Right kidney (tissue), 1 donor: ENCODE measurements at regions not wholly inside any gene's neighbourhood (a gene's known extent, or its start where the extent isn't known, plus 50 kb on each side); places are given as distances from the start of the nearest gene placed in this dataset.
A peak's percentile ranks its signal among the peaks of the same experiment; 100 is the strongest.

ENCODE experiments used
- DNase-seq: peaks from one replicate; pipeline ENCODE4 v3.0.0-alpha.2; 2016

DNA sequence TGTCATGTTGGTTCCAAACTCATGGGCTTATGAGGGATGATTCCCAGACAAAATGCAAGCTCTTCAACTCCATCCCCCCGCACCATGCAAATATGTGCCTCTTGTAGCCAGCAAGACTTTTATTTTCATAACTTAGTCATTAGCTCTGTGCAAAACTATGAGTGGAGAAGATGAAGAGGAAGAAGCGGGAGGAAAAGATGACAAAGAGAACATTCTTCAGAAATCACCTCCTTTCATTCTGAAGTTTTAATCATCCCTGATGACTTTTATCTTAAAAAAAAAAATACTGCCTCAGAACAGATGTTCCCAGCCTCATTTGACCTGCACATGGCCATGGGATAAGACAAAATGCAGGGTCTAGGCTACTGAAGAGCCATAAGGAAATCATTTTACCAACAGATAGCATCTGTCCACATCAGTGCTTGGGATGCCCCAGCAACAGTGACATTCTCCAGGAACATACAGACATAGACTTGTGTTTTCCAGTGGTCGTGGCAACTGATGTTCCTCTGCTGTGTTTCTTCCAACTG lies 145.5 kb downstream of the WNT5A start:
- DNase-seq = no peak

DNA sequence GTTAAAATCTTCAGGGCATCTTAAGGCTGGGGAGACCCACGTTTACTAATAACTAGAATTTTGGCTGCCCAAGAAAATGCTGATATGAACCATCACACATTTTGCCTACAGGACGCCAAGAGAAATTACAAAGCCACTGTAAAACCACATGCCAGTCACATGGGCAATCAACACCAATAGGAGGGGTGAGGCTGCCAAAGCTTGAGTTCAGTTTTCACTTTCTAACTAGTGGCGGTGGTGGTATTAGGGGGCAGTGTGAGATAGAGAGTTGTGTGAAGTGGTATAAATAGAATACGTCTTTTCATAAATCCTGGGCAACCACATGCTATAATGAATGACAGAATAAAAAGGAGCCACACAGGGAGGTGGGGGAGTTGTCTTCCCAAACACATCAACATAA lies 147.3 kb downstream of the WNT5A start:
- DNase-seq = no peak

DNA sequence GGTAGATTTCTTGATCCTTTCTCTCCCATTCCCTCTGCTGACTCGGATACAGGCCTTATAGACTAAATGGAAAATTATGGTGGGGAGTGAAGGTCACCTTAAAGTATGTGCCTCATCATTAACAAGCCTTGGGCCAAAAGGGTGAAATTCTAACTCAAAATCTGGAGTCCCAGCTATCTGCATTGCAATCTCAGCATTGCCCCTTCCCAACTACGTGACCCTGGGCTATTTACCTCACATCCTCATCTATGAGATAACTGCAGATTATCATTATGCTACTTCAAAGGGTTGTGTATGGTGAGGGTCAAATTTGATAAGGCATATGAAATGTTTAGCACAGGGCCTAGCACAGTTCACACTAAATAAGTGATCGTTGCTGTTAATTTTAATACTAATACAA lies 147.7 kb downstream of the WNT5A start:
- DNase-seq = no peak

DNA sequence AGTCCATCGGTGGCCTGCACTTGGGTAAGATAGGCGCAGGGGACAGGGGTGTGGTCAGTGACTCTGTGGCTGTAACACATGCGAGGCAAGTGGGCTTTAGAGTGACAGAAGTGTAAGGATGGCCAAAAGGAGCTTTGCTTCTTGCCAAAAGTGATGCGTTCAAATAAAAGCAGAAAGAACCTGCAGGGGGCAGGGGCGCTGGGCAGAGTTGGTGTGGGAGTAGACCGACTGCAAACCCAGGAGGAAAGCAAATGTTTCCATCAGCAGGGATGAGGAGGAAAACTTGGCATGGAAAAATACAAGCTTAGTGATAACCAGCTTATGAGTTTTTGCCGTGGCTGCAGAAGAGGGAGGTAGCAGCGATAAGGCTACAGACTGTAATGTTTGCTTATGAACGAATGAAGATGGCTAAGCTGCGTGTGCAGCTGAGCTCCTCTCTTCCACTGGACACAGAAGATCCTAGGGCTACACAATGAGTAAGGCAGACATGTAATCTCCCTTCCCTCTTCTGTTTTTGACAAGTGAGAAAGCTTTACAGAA lies 149.4 kb downstream of the WNT5A start:
- no peak for DNase-seq

DNA sequence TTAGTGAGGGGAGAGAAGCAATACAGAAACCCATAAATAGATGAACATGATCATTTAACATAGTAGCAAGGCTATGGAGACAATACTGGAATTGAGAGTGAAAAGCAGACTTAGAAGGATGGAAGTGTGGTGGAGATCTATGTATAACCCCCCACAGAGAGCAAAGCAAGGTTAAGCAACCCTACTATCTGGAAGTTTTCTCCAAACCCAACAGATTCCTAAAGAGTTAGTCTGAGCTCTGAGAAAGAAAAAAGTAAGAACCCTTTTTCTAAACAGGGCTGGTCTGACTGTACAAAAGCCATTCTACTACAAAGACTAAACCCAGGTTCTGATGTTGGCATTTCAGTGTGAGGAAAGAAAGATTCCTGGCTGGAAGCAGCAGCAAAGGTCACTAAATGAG lies 153.2 kb downstream of the WNT5A start:
- DNase-seq = no peak

DNA sequence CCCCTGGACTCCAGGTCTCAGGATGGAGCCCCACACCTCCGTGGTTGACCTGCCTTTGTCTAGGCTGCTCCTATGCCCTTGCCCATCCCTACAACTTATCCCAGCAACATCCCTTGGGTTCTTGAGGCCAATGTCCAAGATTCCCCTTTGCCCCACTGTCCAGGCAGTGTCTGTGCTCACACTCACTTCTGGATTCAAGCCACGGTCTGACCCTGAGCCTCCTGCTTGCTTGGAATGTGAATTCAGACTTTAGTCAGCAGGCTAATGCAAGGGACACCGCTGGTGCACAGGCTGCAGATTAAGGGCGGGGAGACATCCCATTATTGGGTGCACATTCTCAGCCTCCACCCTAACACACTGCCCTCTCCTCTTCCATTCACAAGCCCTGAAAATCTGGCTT lies 154.1 kb downstream of the WNT5A start:
- no peak for DNase-seq

DNA sequence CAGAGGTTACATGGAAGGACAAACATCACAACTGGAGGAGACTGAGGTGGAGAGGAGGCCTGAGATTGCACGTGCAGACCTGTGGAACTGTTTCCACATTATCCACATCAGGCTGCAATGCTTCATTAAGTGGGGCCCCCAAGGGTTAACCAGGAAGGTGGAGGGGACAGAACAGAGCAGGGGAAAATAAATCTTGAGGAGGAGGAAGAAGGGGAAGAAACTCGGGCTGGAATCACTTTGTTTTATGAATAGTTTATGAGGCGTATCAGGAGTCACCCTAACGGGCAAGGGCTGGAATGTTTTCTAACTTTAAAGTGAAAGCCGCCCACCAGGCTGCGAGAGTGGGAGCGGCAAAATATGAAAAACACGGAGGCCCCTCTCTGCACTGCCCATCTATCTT lies 154.9 kb downstream of the WNT5A start:
- DNase-seq = peak; percentile 55

DNA sequence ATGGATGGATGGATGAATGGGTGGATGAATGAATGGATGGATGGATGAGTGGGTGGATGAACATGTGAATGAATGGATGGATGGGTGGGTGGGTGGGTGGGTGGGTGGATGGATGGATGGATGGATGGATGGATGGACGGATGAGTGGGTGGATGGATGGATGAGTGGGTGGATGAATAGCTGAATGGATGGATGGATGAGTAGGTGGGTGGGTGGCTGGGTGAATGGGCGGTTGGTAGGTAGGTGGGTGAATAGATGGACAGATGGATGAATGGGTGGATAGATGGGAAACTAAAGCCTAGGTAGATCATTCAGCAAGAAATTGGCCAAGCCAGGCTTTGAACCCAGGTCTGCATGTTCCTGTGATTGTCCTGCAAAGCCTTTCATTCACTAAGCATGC lies 155.6 kb downstream of the WNT5A start:
- no peak for DNase-seq

DNA sequence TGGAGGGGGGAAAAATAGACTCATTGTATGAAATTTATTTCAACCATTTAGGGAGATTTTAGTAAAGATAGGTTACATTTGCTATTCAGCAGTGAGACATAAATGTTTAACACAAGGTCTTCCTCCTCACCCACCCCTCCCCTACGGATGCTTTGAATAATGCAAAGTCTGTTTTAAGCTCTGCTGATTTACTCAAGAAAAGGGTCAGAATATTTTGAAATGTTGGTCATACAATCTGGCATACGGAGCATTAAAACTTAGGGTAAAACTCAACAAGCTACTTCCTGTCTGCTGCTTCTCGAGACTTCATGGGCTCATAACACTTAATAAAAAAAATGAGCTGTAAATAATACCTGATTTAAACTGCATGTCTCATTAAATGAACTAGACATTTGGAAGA lies 156.3 kb downstream of the WNT5A start:
- DNase-seq = no peak

DNA sequence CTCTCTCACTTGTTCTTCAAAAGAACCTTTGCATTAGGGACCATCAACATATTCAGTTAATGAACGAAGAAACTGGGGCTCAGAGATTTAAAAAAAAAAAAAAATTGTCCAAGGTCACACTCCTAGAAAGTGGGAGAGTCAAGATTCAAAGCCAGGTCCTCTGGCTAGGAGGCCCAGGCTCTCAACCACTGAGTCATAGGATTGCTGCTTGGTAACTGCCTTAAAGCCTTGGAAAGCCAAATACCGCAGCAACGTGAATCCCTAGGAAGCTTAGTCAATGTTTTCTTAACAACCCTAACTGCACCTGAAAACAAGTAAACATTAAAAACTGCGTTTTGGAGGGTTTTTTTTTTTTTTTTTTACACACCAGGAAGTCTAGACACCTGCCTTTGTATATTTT lies 156.8 kb downstream of the WNT5A start:
- DNase-seq = no peak

DNA sequence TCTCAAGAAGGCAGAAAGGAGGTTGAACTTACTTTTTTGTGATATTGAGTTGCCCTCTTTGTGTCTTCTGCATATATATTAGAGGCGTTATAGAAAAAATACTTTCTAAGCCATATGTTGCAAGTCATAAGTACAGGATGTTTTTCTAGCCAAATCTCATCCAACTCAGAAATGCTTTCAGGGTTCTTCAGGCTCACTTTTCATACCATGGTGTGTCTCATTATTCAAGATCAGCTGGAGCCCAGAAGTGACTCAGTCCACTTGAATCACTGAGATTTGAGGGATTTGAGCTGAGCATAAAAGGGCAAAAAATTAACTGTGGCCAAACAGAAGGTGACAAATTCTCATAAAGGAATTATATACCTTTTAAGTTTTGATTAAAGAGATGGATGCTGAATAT lies 157.3 kb downstream of the WNT5A start:
- DNase-seq = no peak

DNA sequence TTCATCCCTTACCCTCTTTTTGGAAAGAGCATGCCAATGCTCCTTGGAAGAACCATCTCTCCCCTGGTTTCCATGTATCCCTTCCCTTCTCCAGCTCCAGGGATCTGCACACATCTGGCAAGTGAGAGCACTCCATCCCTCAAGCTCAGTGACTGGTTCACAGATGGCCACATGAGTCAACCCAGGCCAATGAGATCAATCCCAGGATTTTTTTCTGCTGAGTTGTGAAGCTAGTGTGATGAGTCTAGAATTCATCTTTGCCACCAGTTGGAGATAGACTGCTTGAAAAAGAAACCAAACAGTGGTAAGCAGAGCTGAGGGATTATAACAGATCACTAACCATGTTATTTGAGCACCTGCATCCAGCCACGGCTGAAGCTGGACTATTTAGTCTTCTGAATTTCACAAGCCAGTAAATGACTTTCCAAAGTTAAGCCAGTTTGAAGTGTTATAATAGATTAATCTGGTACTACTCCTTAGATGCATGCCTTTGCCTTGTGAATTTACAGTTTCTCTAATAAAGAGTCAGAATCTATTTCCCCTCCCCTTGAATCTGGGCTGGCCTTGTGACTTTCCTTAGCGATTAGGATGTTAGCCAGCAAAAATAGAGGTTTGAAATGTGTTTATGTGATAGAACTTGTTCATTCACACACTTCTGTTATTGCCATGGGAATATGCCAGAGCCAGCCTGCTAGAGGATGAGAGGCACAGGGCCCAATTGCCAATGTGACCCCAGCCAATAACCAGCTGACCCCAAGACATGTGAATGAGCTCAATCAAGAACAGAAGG lies 159.8 kb downstream of the WNT5A start:
- DNase-seq = no peak

DNA sequence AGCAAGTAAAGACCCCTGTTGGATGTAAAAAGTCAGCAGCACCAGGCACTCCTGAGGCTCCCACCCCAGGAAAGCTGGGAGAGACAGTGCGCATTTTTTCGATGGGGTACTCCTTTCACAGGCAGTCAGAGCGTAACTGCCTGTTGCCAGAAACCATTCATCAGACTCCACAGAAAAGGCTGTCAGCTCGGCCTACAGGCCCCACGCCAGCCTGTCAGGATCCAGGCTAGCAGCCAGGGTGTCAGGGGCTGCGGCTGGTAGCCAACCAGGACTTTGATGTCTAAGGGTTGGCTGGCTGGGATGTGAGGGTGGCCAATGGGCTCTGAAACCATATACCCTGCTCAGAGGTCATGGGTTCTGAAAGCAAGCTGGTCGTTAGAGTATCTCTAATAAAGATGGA lies 164.5 kb downstream of the WNT5A start:
- DNase-seq = no peak

DNA sequence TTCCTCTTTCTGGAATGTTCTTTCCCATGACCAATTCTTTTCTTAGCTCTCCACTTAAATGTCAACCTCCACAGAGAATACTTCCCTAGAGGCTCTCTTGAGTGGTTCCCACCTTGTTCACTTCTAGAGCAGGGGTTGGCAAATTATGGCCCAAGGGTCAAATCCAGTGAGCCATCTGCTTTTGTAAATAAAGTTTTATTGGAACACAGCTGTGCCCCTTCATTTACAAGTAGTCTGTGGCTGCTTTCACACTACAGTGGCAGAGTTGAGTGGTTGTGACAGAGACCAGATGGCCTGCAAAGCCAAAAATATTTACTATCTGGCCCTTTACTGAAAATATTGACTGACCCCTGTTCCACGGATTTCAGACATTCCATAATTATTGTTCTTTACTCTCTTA lies 166.2 kb downstream of the WNT5A start:
- DNase-seq = no peak

DNA sequence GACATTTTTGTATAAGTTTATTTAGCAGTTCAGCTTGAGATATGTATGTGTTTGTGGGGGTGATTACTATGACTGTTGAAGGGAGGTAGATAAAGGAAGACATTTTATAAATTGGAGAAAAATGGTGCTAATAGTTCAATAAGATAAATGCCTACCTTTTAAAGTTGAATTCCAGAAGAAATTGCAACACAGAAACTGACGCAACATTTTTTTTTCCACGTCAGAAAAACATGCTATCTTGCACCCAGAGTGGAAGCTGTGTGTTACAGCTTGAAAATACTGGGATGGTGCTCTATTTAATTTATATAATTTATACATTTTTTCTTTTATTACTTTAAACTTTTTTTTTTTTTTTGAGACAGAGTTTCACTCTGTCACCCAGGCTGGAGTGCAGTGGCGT lies 171.7 kb downstream of the WNT5A start:
- no peak for DNase-seq

DNA sequence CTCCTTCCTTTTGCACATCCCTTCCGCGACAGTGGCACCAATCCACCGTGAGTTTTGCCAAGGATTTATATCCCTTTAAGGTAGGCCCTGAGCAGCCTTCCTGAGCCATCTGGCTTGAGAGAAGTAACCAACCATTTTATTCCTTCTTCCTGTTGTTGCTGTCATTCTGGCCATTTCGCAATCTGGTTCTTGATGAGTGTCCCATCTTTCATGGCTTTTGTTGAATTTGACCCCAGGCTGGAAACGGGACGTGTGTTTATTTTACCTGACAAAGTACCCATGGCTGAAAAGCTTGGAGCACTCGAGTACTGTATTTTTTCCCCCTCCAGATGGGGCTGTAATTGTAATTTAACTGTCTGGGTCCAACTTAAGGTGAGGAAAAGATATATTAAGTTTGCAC lies 173.4 kb downstream of the WNT5A start:
- no peak for DNase-seq

DNA sequence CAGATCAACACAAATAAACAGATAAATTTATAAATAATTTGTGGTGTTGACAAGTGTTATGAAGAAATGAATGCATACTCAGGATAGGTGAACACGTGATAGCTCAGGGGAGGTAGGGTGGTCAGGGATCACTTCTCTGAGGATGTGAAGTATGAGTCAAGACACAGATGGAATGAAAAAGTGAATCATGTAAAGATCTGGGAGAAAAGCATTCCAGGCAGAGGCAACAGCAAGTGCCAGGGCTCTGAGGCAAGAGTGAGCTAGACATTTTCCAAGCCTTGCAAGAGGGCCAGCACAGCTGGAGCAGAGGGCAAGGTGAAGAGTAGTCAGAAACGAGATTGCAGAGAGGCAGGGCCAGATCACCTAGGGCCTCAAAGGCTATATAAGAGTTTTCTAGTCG lies 177.8 kb downstream of the WNT5A start:
- DNase-seq = no peak

DNA sequence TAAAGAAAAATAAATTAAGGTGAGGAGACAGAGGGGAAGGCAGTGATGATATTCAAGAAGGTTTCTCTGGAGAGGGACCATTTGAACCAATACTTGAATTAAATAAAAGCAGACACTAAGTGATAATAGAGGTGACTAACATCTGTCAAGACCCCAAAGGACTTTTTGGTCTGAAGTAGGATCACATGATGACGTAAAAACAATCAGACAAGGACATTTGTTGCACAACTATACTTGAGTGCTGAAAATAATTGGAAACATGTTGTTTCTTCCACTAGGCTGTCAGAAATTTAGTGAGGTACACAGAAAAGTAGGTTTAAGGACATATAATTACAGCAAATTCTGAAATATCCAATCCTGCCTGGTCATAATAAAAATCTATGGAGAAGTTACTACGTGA lies 179.5 kb downstream of the WNT5A start:
- DNase-seq = no peak

DNA sequence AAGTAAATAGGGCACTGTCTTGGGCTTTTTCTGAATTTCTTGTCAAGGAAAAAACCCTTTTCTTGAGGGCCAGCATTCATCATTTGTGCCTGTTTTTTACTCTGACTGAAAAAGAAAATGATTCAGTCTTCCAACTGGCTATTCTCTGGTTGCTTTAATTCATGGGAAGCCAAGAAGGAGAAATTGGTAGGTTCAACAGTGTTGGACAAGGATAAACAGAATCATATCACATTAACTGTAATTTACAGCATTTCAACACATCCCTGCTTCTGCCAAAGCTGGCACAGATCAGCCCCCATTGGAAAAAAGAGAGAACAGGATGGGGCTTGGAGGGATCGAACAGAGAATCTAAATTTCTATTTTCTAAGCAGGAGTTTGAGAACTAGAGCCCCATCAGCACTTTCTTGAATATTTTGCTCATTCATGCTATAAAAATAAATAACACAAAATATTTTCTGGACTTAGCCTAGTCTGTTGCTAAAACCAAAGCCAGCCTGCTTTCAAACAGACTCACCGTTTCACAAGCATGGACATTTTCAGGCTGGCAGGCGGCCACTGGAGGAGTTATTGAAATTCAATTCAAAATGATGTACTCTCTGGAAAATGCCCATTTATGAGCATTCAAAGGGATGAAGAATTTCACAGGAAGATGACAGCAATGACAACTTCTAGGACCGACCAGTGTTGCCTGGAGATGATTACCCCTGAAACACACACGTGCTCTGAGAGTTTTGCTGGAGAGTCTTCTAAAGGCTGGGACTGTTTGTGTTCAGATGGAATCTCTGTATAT lies 181.2 kb downstream of the WNT5A start:
- DNase-seq = no peak

DNA sequence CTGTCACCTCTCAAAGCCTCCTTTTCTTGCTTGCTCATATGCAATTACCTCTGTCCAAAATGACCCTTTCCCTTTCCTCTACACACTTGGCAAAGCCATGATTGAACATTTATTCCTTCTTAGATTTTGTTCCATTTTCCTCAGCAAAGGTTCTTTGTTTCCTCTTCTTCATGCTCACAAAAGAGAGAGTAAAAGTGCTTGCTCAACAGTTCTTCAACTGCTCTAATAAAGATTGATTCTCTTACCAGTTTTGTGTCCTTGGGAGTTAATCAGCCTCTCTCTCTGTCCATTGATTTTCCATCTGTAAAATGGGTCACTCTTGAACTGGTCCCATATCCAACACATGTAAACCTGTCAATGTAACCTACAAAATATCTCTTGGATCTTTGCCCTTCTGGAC lies 186.4 kb downstream of the WNT5A start:
- no peak for DNase-seq

DNA sequence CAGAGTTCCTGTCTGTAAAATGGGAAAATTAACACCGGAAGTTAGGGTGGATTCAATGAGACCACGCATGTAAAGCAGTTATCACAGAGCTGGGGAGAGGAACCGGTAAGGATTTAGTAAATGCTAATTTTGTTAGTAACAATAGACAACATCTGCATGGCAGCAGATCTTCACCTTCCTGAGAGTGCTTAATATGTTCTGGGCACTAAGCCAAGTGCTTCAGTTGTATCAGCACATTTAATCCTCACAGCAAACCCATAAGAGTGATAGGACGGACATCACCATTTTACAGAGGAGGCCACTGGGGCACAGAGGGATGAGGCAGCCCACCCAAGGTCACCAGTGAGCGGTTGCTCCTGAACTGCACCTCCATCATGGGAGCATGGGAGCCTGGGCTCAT lies 189.4 kb downstream of the WNT5A start:
- DNase-seq = no peak

DNA sequence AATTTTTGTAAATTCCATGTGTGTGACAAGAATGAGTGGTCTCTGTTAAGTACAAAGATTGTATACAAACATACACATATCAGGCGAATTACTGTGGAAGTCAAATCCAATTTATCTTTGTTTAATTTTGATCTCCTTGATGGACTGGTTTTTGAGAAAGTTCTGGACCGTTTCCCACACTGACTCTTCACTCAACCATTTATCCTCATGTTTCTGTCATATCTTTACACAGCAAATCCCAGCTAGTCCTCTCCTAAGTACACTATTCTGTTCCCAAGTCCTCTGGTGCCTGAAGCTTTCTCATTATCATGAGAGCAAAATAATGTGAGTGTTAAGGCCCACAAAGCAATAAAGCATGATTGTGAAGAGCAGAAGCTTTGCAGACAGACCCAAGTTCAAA lies 189.9 kb downstream of the WNT5A start:
- DNase-seq = no peak

DNA sequence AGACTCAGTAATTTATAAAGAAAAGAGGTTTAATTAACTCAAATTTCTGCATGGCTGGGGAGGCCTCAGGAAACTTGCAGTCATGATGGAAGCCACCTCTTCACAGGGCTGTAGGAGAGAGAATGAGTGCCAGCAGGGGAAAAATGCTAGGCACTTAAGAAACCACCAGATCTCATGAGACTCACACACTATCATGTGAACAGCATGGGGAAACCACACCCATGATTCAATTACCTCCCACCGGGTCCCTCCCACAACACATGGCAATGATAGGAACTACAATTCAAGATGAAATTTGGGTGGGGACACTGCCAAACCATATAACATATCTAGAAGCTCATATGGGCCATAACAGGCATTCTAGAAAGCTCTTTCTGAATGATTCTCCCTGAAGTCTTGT lies 190.3 kb downstream of the WNT5A start:
- DNase-seq = no peak

DNA sequence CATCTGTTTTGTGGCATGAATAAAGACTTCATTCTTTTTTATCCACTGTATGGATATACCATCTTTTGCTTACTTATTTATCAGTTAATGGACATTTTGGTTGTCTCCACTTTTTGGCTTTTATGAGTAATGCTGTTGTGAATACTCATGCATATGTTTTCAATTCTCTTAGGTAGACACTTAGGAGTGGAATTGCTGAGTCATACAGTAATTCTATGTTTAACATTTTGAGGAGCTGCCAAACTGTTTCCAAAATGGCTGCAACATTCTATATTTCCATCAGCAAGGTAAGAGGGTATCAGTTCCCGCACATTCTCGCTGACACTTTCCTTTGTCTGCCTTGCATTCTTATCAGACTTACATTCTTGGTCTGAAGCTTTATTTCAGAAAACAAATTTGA lies 191.1 kb downstream of the WNT5A start:
- no peak for DNase-seq
